ENCODE measurements at regions not wholly inside any gene's neighbourhood (a gene's known extent, or its start where the extent isn't known, plus 50 kb on each side); places are given as distances from the start of the nearest gene placed in this dataset.

DNA sequence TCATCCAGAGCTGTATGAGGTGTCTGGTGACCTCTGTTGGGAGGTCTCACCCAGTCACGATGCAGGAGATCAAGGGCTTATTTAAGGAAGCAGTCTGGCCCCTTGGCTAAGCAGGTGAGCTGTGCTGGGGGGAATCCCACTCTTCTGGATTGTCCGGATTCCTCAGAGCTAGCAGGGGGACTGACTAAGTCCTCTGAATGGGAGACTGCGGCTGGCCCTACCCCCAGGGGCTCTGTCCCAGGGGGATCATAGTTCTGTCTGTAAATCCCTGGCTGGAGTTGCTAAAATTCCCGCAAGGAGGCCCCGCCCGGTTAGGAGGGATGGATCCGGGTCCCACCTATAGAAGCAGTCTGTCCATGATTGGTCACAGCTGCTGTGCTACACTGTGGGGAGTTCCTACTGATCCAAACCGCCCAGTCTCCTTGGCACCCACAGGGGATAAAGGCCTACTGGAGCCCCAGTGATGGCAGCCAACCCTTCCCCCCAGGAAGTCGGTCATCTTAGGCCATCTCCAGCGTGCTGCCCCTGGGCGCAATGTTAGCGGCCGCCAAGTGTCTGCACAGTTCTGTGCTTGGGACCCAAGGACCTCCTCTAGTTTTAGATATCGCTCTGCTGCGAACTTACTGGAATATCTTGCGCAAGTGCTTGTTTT is 118.2 kb upstream of the KLF8 start:
- intact Hi-C loops (cut with micrococcal nuclease; ENCODE audit: unreplicated experiment), result no loop called here
- H3K79me2 ChIP-seq (ENCODE audit: insufficient read depth, low read depth, low read length), result no peaks in the 10 kb centered on the region
- H3K9me2 ChIP-seq (ENCODE audit: insufficient read depth, low read length), result no peaks in the 10 kb centered on the region
- CTCF ChIA-PET (ENCODE audit: unreplicated experiment), result no interaction called here
- H3K9me3 ChIP-seq (ENCODE audit: low read length), result no peaks in the 10 kb centered on the region
- no peaks in the 10 kb centered on the region for H4K20me1 ChIP-seq (ENCODE audit: insufficient read depth, low read length)
- DNase-seq (ENCODE audit: low spot score), result no peak
- no peak overlapping the region for H3K4me3 ChIP-seq (ENCODE audit: low read depth, low read length, poor library complexity, severe bottlenecking)
- no TSS peak for BruUV-seq (replicated peaks)
- POLR2A ChIA-PET, result interaction anchor here (0.7 kb wide), 1 partner anchor 86 kb away, joined by 6 read pairs; no protein-coding TSS in a partner anchor
- no peaks in the 10 kb centered on the region for H3K4me1 ChIP-seq (ENCODE audit: insufficient read depth, low read length, poor library complexity, severe bottlenecking)
- no peak for TF ChIP-seq EZH2phosphoT487 (IDR thresholded peaks at IDR 0.05; ENCODE audit: borderline replicate concordance, low read depth, low read length)
- TF ChIP-seq, protein P1, sequence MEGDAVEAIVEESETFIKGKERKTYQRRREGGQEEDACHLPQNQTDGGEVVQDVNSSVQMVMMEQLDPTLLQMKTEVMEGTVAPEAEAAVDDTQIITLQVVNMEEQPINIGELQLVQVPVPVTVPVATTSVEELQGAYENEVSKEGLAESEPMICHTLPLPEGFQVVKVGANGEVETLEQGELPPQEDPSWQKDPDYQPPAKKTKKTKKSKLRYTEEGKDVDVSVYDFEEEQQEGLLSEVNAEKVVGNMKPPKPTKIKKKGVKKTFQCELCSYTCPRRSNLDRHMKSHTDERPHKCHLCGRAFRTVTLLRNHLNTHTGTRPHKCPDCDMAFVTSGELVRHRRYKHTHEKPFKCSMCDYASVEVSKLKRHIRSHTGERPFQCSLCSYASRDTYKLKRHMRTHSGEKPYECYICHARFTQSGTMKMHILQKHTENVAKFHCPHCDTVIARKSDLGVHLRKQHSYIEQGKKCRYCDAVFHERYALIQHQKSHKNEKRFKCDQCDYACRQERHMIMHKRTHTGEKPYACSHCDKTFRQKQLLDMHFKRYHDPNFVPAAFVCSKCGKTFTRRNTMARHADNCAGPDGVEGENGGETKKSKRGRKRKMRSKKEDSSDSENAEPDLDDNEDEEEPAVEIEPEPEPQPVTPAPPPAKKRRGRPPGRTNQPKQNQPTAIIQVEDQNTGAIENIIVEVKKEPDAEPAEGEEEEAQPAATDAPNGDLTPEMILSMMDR (conservative IDR thresholded peaks at IDR 0.05; ENCODE audit: low read length), result no peak
- no peaks in the 10 kb centered on the region for H3K36me3 ChIP-seq (ENCODE audit: insufficient read depth, low read length)
- H3K4me2 ChIP-seq (ENCODE audit: low read length), result no peak overlapping the region
- H2AFZ ChIP-seq (ENCODE audit: low read length), result no peak overlapping the region
- no peak overlapping the region for H3K27ac ChIP-seq (ENCODE audit: low read depth, low read length, poor library complexity, severe bottlenecking)

DNA sequence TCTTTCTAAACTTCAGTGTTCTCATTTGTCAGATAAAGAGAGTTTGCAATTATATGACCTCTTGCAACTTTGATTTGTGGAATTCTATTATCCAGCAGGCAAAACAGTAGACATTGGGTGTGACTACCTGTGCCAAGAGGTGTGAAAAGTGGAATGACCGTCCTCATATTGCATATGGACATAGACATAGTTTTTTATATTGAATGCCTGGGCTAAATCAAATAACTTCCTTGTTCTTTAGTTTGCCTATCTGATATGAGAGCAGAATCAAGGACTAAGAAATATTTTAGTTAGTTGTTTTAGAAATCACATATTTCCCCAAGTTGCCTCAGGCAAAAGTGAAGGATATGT is 117.7 kb upstream of the KLF8 start:
- Histone ChIP-seq H4K20me1 (ENCODE audit: insufficient read depth, low read length) (no peaks in the 10 kb centered on the region), H3K9me2 (ENCODE audit: insufficient read depth, low read length) (no peaks in the 10 kb centered on the region), H3K36me3 (ENCODE audit: insufficient read depth, low read length) (no peaks in the 10 kb centered on the region), H3K27ac (ENCODE audit: low read depth, low read length, poor library complexity, severe bottlenecking) (no peak overlapping the region), H3K4me3 (ENCODE audit: low read depth, low read length, poor library complexity, severe bottlenecking) (no peak overlapping the region), H3K4me2 (ENCODE audit: low read length) (no peak overlapping the region), H2AFZ (ENCODE audit: low read length) (no peak overlapping the region), H3K9me3 (ENCODE audit: low read length) (no peaks in the 10 kb centered on the region), H3K79me2 (ENCODE audit: insufficient read depth, low read depth, low read length) (no peaks in the 10 kb centered on the region), H3K4me1 (ENCODE audit: insufficient read depth, low read length, poor library complexity, severe bottlenecking) (no peaks in the 10 kb centered on the region)
- no TSS peak for BruUV-seq (replicated peaks)
- ChIA-PET POLR2A (no interaction called here), CTCF (ENCODE audit: unreplicated experiment) (no interaction called here)
- intact Hi-C loops (cut with micrococcal nuclease; ENCODE audit: unreplicated experiment), result no loop called here
- no peak for DNase-seq (ENCODE audit: low spot score)
- TF ChIP-seq, protein P1 (conservative IDR thresholded peaks at IDR 0.05; ENCODE audit: low read length), result no peak
- no peak for TF ChIP-seq EZH2phosphoT487 (IDR thresholded peaks at IDR 0.05; ENCODE audit: borderline replicate concordance, low read depth, low read length)

DNA sequence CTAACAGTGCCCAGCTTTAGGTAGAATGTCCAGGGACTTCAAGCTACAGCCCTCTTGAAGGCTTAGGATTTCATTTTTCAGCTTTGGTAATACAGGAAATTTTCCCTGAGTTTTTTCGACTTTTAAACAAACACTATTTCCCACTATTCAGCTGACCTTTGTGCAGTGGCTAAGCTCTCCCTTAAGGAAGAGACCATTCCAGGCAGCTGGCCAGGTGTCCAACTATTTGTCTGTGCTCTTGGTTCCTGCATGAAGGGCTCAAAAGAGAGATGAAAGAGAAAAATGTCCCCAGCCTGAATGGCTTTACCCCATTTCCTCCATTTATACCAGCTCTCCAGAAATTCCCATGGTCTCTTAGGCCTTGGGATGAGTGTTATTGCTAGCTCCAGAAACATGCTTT is 111.9 kb upstream of the KLF8 start:
- no TSS peak for BruUV-seq (replicated peaks)
- Histone ChIP-seq H3K4me3 (ENCODE audit: low read depth, low read length, poor library complexity, severe bottlenecking) (no peak overlapping the region), H2AFZ (ENCODE audit: low read length) (no peak overlapping the region), H3K36me3 (ENCODE audit: insufficient read depth, low read length) (no peaks in the 10 kb centered on the region), H3K27ac (ENCODE audit: low read depth, low read length, poor library complexity, severe bottlenecking) (no peak overlapping the region), H3K9me3 (ENCODE audit: low read length) (no peaks in the 10 kb centered on the region), H4K20me1 (ENCODE audit: insufficient read depth, low read length) (no peaks in the 10 kb centered on the region), H3K79me2 (ENCODE audit: insufficient read depth, low read depth, low read length) (no peaks in the 10 kb centered on the region), H3K9me2 (ENCODE audit: insufficient read depth, low read length) (no peaks in the 10 kb centered on the region), H3K4me1 (ENCODE audit: insufficient read depth, low read length, poor library complexity, severe bottlenecking) (no peaks in the 10 kb centered on the region), H3K4me2 (ENCODE audit: low read length) (no peak overlapping the region)
- DNase-seq (ENCODE audit: low spot score), result no peak
- intact Hi-C loops (cut with micrococcal nuclease; ENCODE audit: unreplicated experiment), result no loop called here
- ChIA-PET POLR2A (no interaction called here), CTCF (ENCODE audit: unreplicated experiment) (no interaction called here)
- TF ChIP-seq, protein P1 (conservative IDR thresholded peaks at IDR 0.05; ENCODE audit: low read length), result no peak
- TF ChIP-seq EZH2phosphoT487 (IDR thresholded peaks at IDR 0.05; ENCODE audit: borderline replicate concordance, low read depth, low read length), result no peak

Data from OCI-LY7 (cell line).